ENCODE measurements at regions not wholly inside any gene's neighbourhood (a gene's known extent, or its start where the extent isn't known, plus 50 kb on each side); places are given as distances from the start of the nearest gene placed in this dataset.
"Not testable (repeated sequence)": the region's sequence is repeated elsewhere in the genome, so short reads cannot be mapped to it uniquely, and the experiment has no call there.

- no peak for DNase-seq
These were observed 1195.3 kb upstream of the SEMA6A start for GRCh38 chr5:117769877-117770276.

GRCh38 chr5:117763271-117763670 is 1188.6 kb upstream of the SEMA6A start:
- no peak for DNase-seq

- DNase-seq: no peak
These were observed 1186.6 kb upstream of the SEMA6A start for GRCh38 chr5:117761186-117761585.

DNA sequence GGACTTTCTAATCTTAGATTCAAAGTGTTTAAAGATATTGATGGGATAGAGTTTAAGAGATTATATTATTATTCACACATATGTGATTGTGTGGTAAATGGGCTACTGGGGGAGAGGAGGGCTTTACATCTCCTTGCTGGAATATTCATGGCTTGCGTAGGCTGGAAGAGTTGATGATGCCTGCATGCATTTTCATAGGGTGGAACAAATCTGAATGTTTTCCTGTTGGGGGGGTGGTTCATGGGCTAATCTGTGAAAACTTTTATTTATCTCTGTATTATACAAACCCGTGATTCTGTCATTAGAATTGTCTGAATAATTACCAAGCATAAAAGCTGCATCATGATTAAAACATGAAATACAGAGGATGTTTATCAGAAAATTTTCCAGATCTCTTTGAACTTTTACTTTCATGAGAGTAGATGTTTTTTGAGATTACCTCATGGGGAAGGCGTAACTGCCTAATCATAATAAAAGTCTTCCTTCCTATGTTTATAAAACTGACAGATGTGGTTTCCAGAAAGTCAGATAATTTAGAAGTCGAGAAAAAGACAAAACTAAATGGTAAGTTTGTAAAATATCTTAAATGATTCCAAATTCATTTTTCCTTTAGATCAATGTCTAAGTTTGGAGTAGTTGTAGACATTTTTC is 1185.4 kb upstream of the SEMA6A start:
- no peak for DNase-seq

DNA sequence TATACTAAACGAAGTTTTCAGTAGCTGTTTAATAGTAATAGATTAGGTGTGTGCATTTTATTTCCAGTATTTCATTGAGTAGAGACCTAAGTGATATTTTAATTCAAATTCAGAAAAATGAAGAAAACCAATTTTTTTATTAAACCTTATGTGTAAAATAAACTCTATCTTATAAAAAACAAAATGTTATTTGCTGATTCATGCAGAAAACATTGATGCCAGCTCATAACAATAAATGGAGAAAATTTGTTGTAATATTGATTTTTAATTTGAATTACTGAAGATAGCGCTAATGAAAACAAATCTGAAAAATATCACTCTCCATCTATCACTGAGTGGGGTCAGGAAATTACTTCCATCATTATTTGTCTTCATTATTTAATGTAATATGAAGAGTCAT is 1177.8 kb upstream of the SEMA6A start:
- DNase-seq: no peak

- DNase-seq: no peak
These were observed 1173.7 kb upstream of the SEMA6A start for GRCh38 chr5:117748336-117748735.

GRCh38 chr5:117743337-117743736 is 1168.7 kb upstream of the SEMA6A start:
- DNase-seq: no peak

DNA sequence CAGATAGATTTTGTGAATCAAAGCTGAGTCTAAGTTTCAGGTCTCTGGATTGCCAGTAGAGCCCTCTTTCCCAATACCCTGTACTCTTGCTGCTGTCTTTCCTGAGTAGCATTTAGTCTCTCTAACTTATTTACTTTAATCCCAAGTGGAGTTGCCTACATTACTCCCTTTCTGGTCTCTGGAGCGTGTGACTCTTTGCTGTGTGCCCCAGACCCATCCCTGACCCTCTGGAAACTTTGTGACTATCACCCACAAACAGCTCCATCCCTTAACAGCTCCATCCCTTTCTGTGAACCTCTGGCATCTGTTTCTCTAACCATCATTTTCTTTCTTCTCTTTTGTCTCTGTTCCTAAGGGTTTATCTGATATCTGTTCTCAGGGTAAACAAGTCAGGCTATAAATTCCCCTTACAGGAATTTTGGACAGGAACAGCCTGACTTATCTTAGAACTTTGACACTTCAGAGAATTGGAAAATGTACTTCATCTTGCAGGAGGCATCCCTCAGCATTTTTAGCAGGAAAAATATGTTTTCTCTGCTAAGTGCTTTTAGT is 1167.1 kb upstream of the SEMA6A start:
- DNase-seq: no peak

DNA sequence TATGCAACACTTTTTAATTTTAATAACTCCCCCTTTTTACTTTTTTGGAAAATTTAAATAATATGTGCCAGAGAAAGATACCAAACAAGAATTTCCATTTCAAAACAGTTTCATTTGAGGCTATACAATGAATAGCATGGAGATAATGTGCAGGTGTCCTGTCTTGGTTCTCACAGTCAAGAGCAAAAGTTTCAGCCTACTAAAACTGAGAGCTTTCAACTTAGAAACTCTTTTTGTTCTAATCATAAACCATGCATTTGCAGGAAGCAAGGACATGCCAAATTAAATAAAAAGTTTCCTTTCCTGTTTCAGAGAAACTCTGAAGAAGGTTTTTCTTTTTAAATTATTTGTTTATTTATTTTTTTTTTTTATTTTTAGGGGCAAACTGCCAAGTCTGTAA is 1165.6 kb upstream of the SEMA6A start:
- no peak for DNase-seq

- DNase-seq: no peak
These were observed 1163.9 kb upstream of the SEMA6A start for GRCh38 chr5:117738571-117738970.

DNA sequence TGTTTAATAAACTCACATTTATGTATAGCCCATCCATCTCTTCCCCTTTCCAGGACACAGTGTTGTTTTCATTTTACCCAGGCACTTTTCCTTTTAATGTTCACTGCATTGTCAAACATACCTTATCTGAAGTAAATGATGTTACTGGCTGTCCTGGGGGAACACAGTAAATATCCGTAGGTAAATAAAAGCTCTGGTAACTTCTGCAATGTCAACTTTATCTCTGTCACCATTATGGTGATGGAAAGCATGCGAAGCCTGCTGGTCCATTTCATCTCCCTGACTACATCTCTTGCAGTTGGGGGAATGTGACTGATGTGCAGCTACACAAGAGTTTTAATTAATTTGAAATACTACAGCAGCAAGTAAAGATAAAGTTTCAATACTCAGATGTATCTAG is 1162.1 kb upstream of the SEMA6A start:
- DNase-seq: no peak

DNA sequence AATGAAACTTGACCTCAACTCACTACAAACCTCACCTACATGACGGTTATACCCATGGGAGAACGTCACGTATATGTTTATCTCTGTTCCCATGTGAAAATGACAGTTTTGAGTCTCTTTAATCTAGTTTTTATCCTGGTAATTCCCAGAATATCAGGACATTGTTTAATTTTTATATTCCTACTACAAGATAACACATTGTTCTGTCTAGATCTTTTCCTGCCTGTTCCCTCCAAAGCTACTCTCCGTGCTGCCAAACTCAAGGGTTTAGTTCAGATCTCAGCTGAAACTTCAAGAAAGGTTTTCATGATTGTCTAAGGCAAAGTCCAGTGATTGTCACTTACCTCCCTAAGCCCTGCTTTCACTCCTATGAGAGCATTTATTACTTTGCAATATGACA is 1159.4 kb upstream of the SEMA6A start:
- DNase-seq: no peak

DNA sequence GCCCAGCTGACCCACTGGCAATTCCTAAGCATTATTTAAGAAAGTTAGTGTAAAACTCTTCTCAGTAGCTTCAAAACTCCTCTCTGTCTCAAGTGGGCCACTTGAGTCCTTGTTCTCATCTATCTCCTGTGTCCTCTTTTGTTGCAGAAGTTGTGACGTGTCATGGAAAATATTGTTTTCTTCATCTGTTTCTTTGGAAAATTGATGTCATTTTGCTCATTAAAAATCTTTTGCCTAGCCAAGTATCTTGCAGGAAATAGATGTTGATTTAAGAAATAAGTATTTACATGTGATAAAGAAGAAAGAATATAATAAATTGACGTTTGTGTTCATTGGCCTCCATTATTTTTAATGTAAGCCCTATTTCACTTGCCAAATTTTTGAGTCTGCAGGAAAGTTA is 1158.4 kb upstream of the SEMA6A start:
- DNase-seq: no peak

DNA sequence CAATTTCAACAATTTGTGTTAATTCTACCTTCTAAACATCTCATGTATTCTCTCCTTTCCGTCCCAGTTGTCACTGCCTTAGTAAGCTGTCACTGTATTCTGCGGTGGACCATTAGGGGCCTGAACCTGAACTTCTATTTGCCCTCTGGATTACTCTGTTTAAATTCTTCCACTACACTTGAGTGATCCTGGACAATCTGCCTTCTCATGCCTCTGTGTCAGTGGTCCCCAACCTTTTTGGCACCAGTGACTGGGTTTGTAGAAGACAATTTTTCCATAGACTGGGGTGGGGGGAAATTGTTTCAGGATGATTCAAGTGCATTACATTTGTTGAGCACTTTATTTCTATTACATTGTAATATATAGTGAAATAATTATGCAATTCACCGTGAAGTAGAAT is 1157.6 kb upstream of the SEMA6A start:
- DNase-seq: no peak

DNA sequence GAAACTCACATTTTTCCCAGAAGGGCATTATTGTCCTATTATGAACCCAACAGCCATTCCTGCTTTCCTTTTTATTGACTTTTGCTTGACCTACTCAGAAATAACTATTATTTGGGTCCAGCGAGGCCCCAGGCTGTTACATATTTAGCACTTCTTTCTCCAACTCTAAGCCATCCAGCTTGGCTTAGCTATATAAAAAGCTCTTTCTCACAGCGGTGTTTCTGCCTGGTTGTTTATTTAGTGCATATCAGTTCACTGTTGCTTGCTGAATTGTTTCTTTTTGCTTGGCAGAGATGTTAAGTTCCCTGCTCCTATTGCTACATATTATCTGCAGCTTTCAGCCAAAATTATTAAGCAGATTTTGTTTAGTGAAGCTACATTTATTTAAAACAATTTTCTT is 1156.8 kb upstream of the SEMA6A start:
- DNase-seq: no peak

GRCh38 chr5:117720784-117721183 is 1146.2 kb upstream of the SEMA6A start:
- not testable (repeated sequence) for DNase-seq

- DNase-seq: no peak
These were observed 1144.8 kb upstream of the SEMA6A start for GRCh38 chr5:117719413-117719812.

DNA sequence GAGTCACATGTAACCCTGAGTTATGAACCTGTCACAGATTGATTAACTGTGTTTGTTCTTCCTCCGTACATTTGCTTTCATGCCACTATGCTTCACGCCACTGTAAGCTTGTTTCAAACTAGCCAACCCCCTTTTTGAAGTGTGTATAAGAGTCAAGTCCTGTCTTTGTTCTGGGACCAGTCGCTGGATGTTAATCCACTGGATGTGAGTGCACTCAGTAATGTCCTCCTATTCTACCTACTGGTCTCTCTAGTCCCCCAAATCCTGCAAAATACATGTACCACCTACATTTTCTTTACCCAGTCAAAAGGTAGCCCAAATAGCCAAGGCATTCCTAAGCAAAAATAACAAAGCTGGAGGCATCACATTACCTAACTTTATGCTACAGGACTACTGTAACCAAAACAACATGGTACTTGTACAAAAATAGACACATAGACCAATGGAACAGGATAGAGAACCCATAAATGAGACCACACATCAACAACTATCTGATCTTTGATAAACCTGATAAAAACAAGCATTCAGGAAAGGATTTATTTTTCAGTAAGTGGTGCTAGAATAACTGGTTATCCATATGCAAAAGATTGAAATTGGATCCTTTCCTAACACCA is 1139.1 kb upstream of the SEMA6A start:
- DNase-seq: no peak

GRCh38 chr5:117701062-117701461 is 1126.4 kb upstream of the SEMA6A start:
- DNase-seq: no peak

GRCh38 chr5:117692606-117693005 is 1118.0 kb upstream of the SEMA6A start:
- DNase-seq: no peak

- DNase-seq: no peak
These were observed 1116.7 kb upstream of the SEMA6A start for GRCh38 chr5:117691081-117691870.

DNA sequence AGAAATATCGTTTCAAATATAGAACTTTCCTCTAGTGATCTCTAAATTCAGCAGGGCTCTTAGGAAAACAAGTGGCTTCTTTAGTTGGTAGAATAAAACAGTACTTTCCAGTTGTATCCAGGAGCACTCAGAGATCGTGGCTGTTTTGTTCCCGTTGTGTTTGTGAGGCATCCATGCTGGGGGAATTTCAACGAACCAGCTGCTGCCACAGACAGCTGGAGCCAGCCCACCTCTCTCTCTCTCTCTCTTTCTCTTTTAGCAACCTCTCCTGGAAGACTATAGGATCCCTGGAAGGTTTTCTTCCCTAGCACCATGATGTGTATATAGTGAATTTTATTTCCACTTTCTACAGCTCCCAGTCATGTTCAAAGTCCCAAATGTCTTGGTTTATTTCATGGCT is 1116.0 kb upstream of the SEMA6A start:
- DNase-seq: no peak

DNA sequence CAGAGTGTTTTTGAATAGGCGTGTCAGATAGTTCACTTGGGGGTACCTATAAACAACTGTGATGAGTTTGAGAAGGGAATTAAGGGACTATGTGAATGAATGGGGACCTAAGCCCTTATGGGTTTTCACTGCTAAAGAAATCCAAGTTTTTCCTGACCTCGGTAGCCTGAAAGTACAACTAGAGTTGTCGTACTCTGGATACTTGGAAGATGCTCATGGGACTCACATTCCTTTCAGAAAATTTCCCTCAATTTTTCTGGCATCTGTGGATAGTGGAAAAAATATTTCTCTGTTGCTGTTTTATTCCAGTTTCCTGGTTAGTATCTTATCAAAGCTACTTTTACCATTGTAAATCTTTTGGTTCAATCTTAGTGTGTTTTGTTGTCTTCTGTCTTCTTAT is 1112.3 kb upstream of the SEMA6A start:
- DNase-seq: no peak

DNA sequence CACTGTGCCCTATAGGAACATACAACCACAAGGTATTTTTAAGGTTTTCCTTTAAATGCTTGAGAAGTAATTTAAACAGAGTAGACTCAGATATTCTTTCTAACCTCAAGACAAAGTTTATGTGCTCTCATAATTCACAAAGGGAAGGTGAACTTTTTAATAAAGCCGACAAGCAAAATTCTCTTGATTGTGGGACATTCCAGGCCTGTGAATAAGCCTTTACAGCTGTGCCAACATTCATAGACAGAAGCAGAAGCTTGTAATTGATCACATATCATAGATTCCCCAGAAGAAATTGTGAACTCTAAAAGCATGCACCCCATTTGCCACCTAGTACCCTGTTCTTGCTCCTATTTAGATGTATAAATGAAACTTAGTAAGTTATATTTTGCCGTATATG is 1107.8 kb upstream of the SEMA6A start:
- no peak for DNase-seq

All from CD4-positive, alpha-beta T cell treated with Interleukin-1 beta for 1 hour (primary cell).